COR-L47 (cell line): ENCODE measurements at regions not wholly inside any gene's neighbourhood (a gene's known extent, or its start where the extent isn't known, plus 50 kb on each side); places are given as distances from the start of the nearest gene placed in this dataset.

Experiments
- DNase-seq: peaks from one replicate; lab custom pipeline; 2025; lab: John Stamatoyannopoulos, UW

- no peak for DNase-seq
Measured at GRCh38 chr5:125390326-125390725, 643.9 kb upstream of the ZNF608 start.

GRCh38 chr5:125393221-125393815 is 646.9 kb upstream of the ZNF608 start:
- no peak for DNase-seq

GRCh38 chr5:125394661-125395280 is 648.3 kb upstream of the ZNF608 start:
- no peak for DNase-seq

GRCh38 chr5:125396462-125396861 is 650.0 kb upstream of the ZNF608 start:
- DNase-seq: no peak

- DNase-seq: no peak
Measured at GRCh38 chr5:125398466-125398865, 652.0 kb upstream of the ZNF608 start.

GRCh38 chr5:125399885-125400284 is 653.4 kb upstream of the ZNF608 start:
- DNase-seq: no peak

GRCh38 chr5:125401724-125402622 is 655.5 kb upstream of the ZNF608 start:
- DNase-seq: no peak

GRCh38 chr5:125402787-125403186 is 656.3 kb upstream of the ZNF608 start:
- no peak for DNase-seq

GRCh38 chr5:125404056-125404455 is 657.6 kb upstream of the ZNF608 start:
- no peak for DNase-seq

- DNase-seq: no peak
Measured at GRCh38 chr5:125408448-125409233, 662.2 kb upstream of the ZNF608 start.

GRCh38 chr5:125409234-125409860 is 662.9 kb upstream of the ZNF608 start:
- peak; percentile 80 for DNase-seq

- peak; percentile 17 for DNase-seq
Measured at GRCh38 chr5:125409861-125410536, 663.6 kb upstream of the ZNF608 start.

- DNase-seq: no peak
Measured at GRCh38 chr5:125410537-125411070, 664.2 kb upstream of the ZNF608 start.

GRCh38 chr5:125411071-125411743 is 664.8 kb upstream of the ZNF608 start:
- DNase-seq: peak; percentile 13

- no peak for DNase-seq
Measured at GRCh38 chr5:125411744-125412560, 665.5 kb upstream of the ZNF608 start.

GRCh38 chr5:125412561-125413495 is 666.4 kb upstream of the ZNF608 start:
- DNase-seq: peak; percentile 81

GRCh38 chr5:125413496-125414274 is 667.2 kb upstream of the ZNF608 start:
- DNase-seq: no peak
